Fibroblast of pulmonary artery (primary cell): ENCODE measurements at regions not wholly inside any gene's neighbourhood (a gene's known extent, or its start where the extent isn't known, plus 50 kb on each side); places are given as distances from the start of the nearest gene placed in this dataset.
"Not testable (repeated sequence)": the region's sequence is repeated elsewhere in the genome, so short reads cannot be mapped to it uniquely, and the experiment has no call there.

Experiments used
- DNase-seq: peaks from one replicate; pipeline ENCODE4 v3.0.0-alpha.2; 2010; ENCODE audit warnings: low read depth
- H3K4me3 ChIP-seq: replicated peaks from 2 replicates; pipeline ENCODE4 v1.5.1; 2011; ENCODE audit warnings: low read depth, mild to moderate bottlenecking, control low read depth, low read length, moderate library complexity

DNA sequence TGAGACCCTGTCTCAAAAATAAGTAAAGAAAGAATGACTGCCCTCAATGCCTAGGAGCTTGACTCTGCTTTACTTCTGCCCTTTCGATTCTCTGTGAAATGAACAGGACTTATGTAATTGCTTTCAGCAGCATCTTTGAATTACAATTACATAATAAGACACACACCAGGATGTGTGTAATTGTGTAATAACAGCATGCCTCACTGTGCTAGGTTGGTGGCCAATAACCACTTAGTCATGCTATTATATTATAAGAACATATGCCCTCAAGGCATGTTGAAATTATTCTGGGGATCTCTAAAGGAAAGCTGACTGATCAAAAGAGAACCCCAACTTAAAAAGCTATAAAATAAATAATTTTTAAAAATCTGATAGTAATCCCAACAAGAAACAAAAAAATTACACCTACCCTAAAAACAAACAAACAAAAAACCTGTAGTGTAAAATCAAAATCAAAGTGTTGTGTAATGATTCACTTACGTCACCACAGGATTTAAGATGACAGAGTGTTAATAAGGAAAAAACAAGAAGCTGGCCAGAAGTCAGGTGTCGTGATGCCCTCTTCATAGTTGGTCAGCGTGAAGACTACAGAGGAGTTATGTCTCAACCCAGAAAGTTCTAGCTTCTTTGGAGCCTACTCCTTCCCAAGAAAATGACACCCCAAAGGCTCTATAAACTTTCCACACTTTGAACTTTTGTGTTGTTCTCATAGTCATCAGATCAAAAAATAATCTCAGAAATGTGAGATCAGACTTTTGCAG is 70.5 kb upstream of the NBPF11 start:
- DNase-seq, H3K4me3 ChIP-seq: not testable (repeated sequence)

DNA sequence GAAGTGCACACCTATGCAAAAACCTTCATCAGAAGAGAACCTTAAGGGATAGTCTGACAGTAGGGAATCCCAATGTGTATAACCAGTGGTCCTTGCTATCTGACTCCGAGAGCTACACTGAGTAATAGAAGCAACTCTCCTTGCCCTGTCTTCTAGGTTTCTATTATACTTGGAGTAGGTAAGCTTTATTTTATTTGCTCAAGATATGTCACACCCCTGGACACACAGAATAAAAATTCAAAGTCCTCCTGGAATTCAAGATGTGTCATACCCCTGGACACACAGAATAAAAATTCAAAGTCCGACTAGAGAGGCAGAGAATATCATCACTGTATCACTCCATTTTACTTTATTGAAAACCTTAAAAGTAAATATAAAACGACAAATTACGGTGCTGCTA is 69.5 kb upstream of the NBPF11 start:
- DNase-seq, H3K4me3 ChIP-seq: not testable (repeated sequence)

- H3K4me3 ChIP-seq, DNase-seq: not testable (repeated sequence)
Measured at GRCh38 chr1:148219229-148219628, 67.1 kb upstream of the NBPF11 start.

- DNase-seq, H3K4me3 ChIP-seq: not testable (repeated sequence)
Measured at GRCh38 chr1:148211191-148211590, 59.1 kb upstream of the NBPF11 start.

DNA sequence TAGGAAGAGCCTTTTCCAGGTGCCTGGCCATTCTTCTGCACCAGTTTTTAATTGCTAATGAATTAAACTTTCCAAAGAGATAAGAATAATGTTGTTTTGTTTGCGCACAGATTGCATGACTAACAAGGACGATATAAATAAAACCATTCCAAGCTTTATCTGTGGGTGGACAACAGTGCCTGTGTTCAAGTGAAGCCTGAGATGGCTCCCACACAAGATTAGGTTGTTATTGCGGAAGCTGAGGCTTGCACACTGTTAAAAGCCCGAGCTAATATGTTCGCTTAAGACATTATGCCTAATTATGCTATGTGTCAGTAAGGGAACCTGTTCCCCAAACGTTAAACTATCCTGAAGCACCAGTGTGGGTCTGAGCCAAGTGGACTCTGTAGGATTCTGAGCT is 58.5 kb upstream of the NBPF11 start:
- H3K4me3 ChIP-seq, DNase-seq: not testable (repeated sequence)

GRCh38 chr1:148210166-148210565 is 58.1 kb upstream of the NBPF11 start:
- not testable (repeated sequence) for H3K4me3 ChIP-seq, DNase-seq

DNA sequence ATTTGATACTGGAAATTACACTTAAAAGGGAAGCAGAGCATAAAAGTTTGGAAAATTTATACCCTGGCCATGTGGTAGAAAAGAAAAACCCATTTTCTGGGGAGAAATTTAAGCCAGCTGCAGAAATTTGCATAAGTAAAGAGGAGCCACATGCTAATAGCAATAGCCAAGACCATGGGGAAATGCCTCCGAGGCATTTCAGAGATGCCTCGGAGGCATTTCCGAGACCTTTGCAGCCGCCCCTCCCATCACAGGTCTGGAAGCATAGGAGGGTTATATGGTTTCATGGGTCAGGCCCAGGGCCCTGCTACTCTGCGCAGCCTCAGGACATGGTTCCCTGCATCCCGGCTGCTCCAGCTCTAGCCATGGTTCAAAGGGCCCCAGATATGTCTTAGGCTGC is 49.9 kb upstream of the NBPF11 start:
- not testable (repeated sequence) for DNase-seq, H3K4me3 ChIP-seq
